HepG2 (cell line): ENCODE measurements at regions not wholly inside any gene's neighbourhood (a gene's known extent, or its start where the extent isn't known, plus 50 kb on each side); places are given as distances from the start of the nearest gene placed in this dataset.

Experiments
- ATF6 ChIP-seq: sonication (generic); formaldehyde crosslinking; conservative IDR thresholded peaks from 2 replicates; pipeline ENCODE4 v1.4.0; 2020; ENCODE audit warnings: missing genetic modification reagents
- GABPA ChIP-seq, 2 experiments: IDR thresholded peaks; 2 replicates each; pipeline ENCODE4 v1.6.1; 2011 to 2016; ENCODE audit warnings: low read depth in 2 of 2, low read length in 1 of 2, missing biosample characterization in 1 of 2, missing genetic modification characterization in 1 of 2
- GZF1 ChIP-seq: sonication (generic); formaldehyde crosslinking; IDR thresholded peaks from 2 replicates; pipeline ENCODE4 v1.5.1; 2020; ENCODE audit warnings: mild to moderate bottlenecking, missing genetic modification reagents
- HNF1A ChIP-seq, 2 experiments: sonication (generic) in 1 of 2; formaldehyde crosslinking in 1 of 2; IDR thresholded peaks; 2 replicates each; pipeline versions ENCODE4 v1.4.0 to v1.6.1; 2016 to 2020; ENCODE audit warnings: borderline replicate concordance in 1 of 2, low read depth in 1 of 2, mild to moderate bottlenecking in 1 of 2, missing genetic modification reagents in 1 of 2
- HNF4G ChIP-seq, 2 experiments: sonication (generic) in 1 of 2; formaldehyde crosslinking in 1 of 2; IDR thresholded peaks; 2 replicates each; pipeline versions ENCODE4 v1.4.0 to v1.6.1; 2011 to 2020; ENCODE audit warnings: borderline replicate concordance in 2 of 2, low read depth in 2 of 2, mild to moderate bottlenecking in 2 of 2, low read length in 1 of 2, missing genetic modification reagents in 1 of 2, moderate library complexity in 1 of 2
- HOXD1 ChIP-seq: sonication (generic); formaldehyde crosslinking; IDR thresholded peaks from 2 replicates; pipeline ENCODE4 v1.5.0; 2020; ENCODE audit warnings: missing genetic modification reagents
- MATR3 ChIP-seq: sonication (generic); formaldehyde crosslinking; IDR thresholded peaks from 2 replicates; pipeline ENCODE4 v1.4.0; 2020; ENCODE audit warnings: missing genetic modification reagents
- MED13 ChIP-seq: sonication (generic); formaldehyde crosslinking; IDR thresholded peaks from 2 replicates; pipeline ENCODE4 v1.5.0; 2020; ENCODE audit warnings: missing genetic modification reagents
- SMC3 ChIP-seq: IDR thresholded peaks from 2 replicates; pipeline ENCODE4 v1.6.1; 2011; ENCODE audit warnings: low read length, improper control_type of control experiment
- YEATS2 ChIP-seq: sonication (generic); formaldehyde crosslinking; IDR thresholded peaks from 2 replicates; pipeline ENCODE4 v1.4.0; 2020; ENCODE audit warnings: missing genetic modification reagents, borderline replicate concordance
- ZBTB26 ChIP-seq: IDR thresholded peaks from 2 replicates; pipeline ENCODE4 v1.6.1; 2016; ENCODE audit warnings: missing compliant biosample characterization, missing genetic modification reagents, borderline replicate concordance
- ZBTB39 ChIP-seq: sonication (generic); formaldehyde crosslinking; IDR thresholded peaks from 2 replicates; pipeline ENCODE4 v1.5.0; 2020; ENCODE audit warnings: missing genetic modification reagents
- ZFP37 ChIP-seq: sonication (generic); formaldehyde crosslinking; IDR thresholded peaks from 2 replicates; pipeline ENCODE4 v1.4.0; 2020; ENCODE audit warnings: missing genetic modification reagents, borderline replicate concordance
- ZNF331 ChIP-seq: sonication (generic); formaldehyde crosslinking; IDR thresholded peaks from 2 replicates; pipeline ENCODE4 v1.4.0; 2020; ENCODE audit warnings: missing genetic modification reagents
- ZNF512B ChIP-seq: sonication (generic); formaldehyde crosslinking; IDR thresholded peaks from 2 replicates; pipeline ENCODE4 v1.5.1; 2020; ENCODE audit warnings: missing genetic modification reagents, mild to moderate bottlenecking, borderline replicate concordance
- ZNF557 ChIP-seq: sonication (generic); formaldehyde crosslinking; IDR thresholded peaks from 2 replicates; pipeline ENCODE4 v1.4.0; 2020; ENCODE audit warnings: missing genetic modification reagents
- ZSCAN29 ChIP-seq: sonication (generic); formaldehyde crosslinking; conservative IDR thresholded peaks from 2 replicates; pipeline ENCODE4 v1.4.0; 2020; ENCODE audit warnings: mild to moderate bottlenecking, missing genetic modification reagents

- TF ChIP-seq ZNF512B, result no peak
- TF ChIP-seq ZNF331 (CRISPR knock-in tag), result 0 out of 2 replicates have a peak, but pooled peaks have one; percentile 48
- TF ChIP-seq GABPA (IDR thresholded peaks at IDR 0.05; ENCODE audit: low read depth, low read length), result no peak
- 0 out of 2 replicates have a peak, but pooled peaks have one; percentile 26 for TF ChIP-seq GABPA (CRISPR knock-in tag; IDR thresholded peaks at IDR 0.05; ENCODE audit: low read depth)
- TF ChIP-seq HNF1A (IDR thresholded peaks at IDR 0.05; ENCODE audit: low read depth), result peak; percentile 82
- TF ChIP-seq HNF1A (CRISPR knock-in tag; IDR thresholded peaks at IDR 0.05; ENCODE audit: borderline replicate concordance), result peak; percentile 70; the same call in 1 of the 2 replicates
- no peak for TF ChIP-seq ZSCAN29 (CRISPR knock-in tag)
- TF ChIP-seq ZBTB26, result no peak
- TF ChIP-seq ZFP37, result no peak
- TF ChIP-seq MATR3 (CRISPR knock-in tag), result no peak
- TF ChIP-seq ZNF557, result no peak
- TF ChIP-seq GZF1 (CRISPR knock-in tag), result no peak
- no peak for TF ChIP-seq YEATS2 (CRISPR knock-in tag)
- TF ChIP-seq HOXD1 (CRISPR knock-in tag), result no peak
- TF ChIP-seq HNF4G (IDR thresholded peaks at IDR 0.05; ENCODE audit: borderline replicate concordance, low read depth, low read length), result no peak
- TF ChIP-seq HNF4G (CRISPR knock-in tag; IDR thresholded peaks at IDR 0.05; ENCODE audit: borderline replicate concordance, low read depth), result no peak
- no peak for TF ChIP-seq SMC3
- TF ChIP-seq MED13 (CRISPR knock-in tag), result no peak
- TF ChIP-seq ATF6 (CRISPR knock-in tag), result no peak
- no peak for TF ChIP-seq ZBTB39 (CRISPR knock-in tag)
Observed at GRCh38 chr10:88080213-88080612, 216.8 kb downstream of the PTEN start (continued).
